Mesendoderm (in vitro differentiated cells): ENCODE measurements at regions not wholly inside any gene's neighbourhood (a gene's known extent, or its start where the extent isn't known, plus 50 kb on each side); places are given as distances from the start of the nearest gene placed in this dataset.

ENCODE experiments used
- DNase-seq: peaks from one replicate; pipeline ENCODE4 v3.0.0; 2013
- H2AK5ac ChIP-seq: 2 replicates; pipeline ENCODE4 v1.6.1; 2013; ENCODE audit warnings: low read length, inconsistent platforms
- H2BK120ac ChIP-seq: 2 replicates; pipeline ENCODE4 v1.6.1; 2013; ENCODE audit warnings: low read depth, mild to moderate bottlenecking, low read length, moderate library complexity, mixed read lengths
- H2BK15ac ChIP-seq: replicated peaks from 2 replicates; pipeline ENCODE4 v1.6.1; 2013; ENCODE audit warnings: low read depth, mild to moderate bottlenecking, moderate library complexity
- H2BK5ac ChIP-seq: 2 replicates; pipeline ENCODE4 v1.6.1; 2013; ENCODE audit warnings: low read length, inconsistent platforms
- H3K18ac ChIP-seq: 2 replicates; pipeline ENCODE4 v1.6.1; 2013; ENCODE audit warnings: mild to moderate bottlenecking, low read length, mixed read lengths
- H3K23ac ChIP-seq: one replicate; pipeline ENCODE4 v1.6.1; 2013; ENCODE audit warnings: low read length
- H3K27ac ChIP-seq: 2 replicates; pipeline ENCODE4 v1.5.1; 2013; ENCODE audit warnings: low read depth, mild to moderate bottlenecking, inconsistent platforms, low read length, moderate library complexity
- H3K27me3 ChIP-seq: 2 replicates; pipeline ENCODE4 v1.6.1; 2013; ENCODE audit warnings: low read length, control low read depth, mild to moderate bottlenecking, inconsistent platforms; ENCODE audit not compliant: insufficient read depth, poor library complexity
- H3K36me3 ChIP-seq: 2 replicates; pipeline ENCODE4 v1.6.1; 2013; ENCODE audit warnings: low read length, inconsistent platforms; ENCODE audit not compliant: control insufficient read depth, insufficient read depth
- H3K4ac ChIP-seq: one replicate; pipeline ENCODE4 v1.6.1; 2013; ENCODE audit warnings: low read depth, mild to moderate bottlenecking, low read length, moderate library complexity
- H3K4me1 ChIP-seq: 2 replicates; pipeline ENCODE4 v1.6.1; 2013; ENCODE audit warnings: low read depth, low read length, inconsistent platforms; ENCODE audit not compliant: control insufficient read depth
- H3K4me2 ChIP-seq: 2 replicates; pipeline ENCODE4 v1.6.1; 2013; ENCODE audit warnings: low read length
- H3K4me3 ChIP-seq: 2 replicates; pipeline ENCODE4 v1.5.1; 2013; ENCODE audit warnings: mild to moderate bottlenecking, low read length
- H3K56ac ChIP-seq: one replicate; pipeline ENCODE4 v1.6.1; 2013; ENCODE audit warnings: low read length
- H3K79me1 ChIP-seq: 2 replicates; pipeline ENCODE4 v1.6.1; 2013; ENCODE audit warnings: low read length, inconsistent platforms
- H3K79me2 ChIP-seq: 2 replicates; pipeline ENCODE4 v1.6.1; 2013; ENCODE audit warnings: mild to moderate bottlenecking, low read length; ENCODE audit not compliant: control insufficient read depth, insufficient read depth
- H3K9ac ChIP-seq: 2 replicates; pipeline ENCODE4 v1.6.1; 2013; ENCODE audit warnings: low read length, inconsistent platforms
- H4K5ac ChIP-seq: one replicate; pipeline ENCODE4 v1.6.1; 2013; ENCODE audit warnings: low read length
- H4K8ac ChIP-seq: one replicate; pipeline ENCODE4 v1.6.1; 2013; ENCODE audit warnings: low read depth, mild to moderate bottlenecking, control low read depth, low read length, moderate library complexity
- WGBS: extraction: QIAGEN DNeasy Blood & Tissue Kit; methylation state at CpG from one replicate; pipeline ENCODE4 v1.1.7; 2013; ENCODE audit warnings: low lambda C conversion rate, missing lambda C conversion rate; ENCODE audit not compliant: insufficient coverage; ENCODE audit errors: extremely low coverage; 5-methylcytosine and 5-hydroxymethylcytosine counted together

DNA sequence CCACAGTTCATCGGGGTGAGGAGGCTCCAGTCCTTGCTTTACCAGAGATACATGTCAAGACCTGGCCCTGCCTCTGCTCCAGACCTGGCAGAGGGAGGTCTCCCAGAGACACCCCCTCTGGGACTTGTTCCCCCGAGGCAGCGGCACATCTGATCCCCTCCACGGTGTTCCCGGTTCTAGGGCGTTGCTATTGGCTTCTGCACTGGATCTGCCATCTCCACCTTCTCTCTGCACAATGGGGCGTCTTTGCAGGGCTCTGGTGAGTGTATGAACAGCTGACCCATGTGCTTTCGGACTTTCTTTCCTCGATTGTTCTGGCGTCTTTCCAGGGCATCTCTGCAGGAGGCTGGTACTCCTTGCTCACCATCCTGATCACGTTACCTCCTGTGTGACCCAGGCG, 930.4 kb downstream of the TBC1D22A start:
- no peak for DNase-seq
- H4K5ac ChIP-seq, result no peak overlapping the region
- no peak overlapping the region for H3K4ac ChIP-seq
- no peak overlapping the region for H4K8ac ChIP-seq
- peak overlapping the region; percentile 8 for H2AK5ac ChIP-seq
- no peak overlapping the region for H3K9ac ChIP-seq
- H3K27ac ChIP-seq, result no peak overlapping the region
- no peak overlapping the region for H2BK120ac ChIP-seq
- H2BK15ac ChIP-seq, result no peak overlapping the region
- H2BK5ac ChIP-seq, result no peak overlapping the region
- WGBS, result no CpG with 5 or more reads among the region's 12 CpGs
- H3K79me1 ChIP-seq, result no peaks in the 10 kb centered on the region
- no peak overlapping the region for H3K23ac ChIP-seq
- no peaks in the 10 kb centered on the region for H3K36me3 ChIP-seq
- H3K4me3 ChIP-seq, result no peak overlapping the region
- H3K18ac ChIP-seq, result no peak overlapping the region
- H3K56ac ChIP-seq, result no peak overlapping the region
- H3K79me2 ChIP-seq, result no peaks in the 10 kb centered on the region
- no peaks in the 10 kb centered on the region for H3K27me3 ChIP-seq
- no peak overlapping the region for H3K4me2 ChIP-seq
- H3K4me1 ChIP-seq, result no peaks in the 10 kb centered on the region

DNA sequence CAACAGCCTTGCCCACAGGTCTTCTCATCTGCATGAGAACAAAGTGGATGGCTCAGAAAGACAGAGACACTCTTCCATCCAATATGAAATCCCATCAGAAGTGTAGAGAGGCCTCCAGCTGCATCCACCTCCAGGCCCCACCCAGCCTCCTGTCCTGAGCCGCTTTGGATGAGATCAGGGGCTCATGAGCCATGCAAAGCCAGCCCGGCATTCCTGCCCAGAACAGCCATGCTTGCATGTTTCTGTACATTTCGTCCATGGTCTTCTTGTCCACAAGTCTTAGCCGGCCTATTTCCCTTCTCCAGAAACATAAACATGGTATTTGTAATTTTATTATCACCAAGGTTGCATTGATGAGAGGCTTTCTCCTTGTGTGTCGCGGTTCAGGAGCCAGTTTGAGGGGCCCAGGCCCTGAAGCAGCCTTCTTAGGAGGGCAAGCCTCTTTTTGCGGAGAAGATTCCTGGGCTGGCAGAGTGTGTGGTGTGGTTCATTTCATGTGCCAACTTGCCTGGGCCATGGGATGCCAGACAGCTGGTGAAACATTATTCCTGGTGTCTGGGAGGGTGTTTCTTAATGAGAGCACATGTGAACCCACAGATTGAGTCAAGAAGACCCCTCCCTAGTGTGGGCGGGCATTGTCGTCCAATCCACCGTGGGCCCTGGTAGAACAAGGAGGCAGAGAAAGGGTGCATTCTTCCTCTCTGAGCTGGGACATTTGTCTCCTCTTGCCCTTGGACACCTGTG, 928.9 kb downstream of the TBC1D22A start:
- no peak overlapping the region for H3K27ac ChIP-seq
- H3K4me1 ChIP-seq, result no peaks in the 10 kb centered on the region
- WGBS, result no CpG with 5 or more reads among the region's 10 CpGs
- H3K9ac ChIP-seq, result no peak overlapping the region
- peak overlapping the region; percentile 34 for H3K56ac ChIP-seq
- no peak overlapping the region for H3K4me3 ChIP-seq
- H3K36me3 ChIP-seq, result no peaks in the 10 kb centered on the region
- no peaks in the 10 kb centered on the region for H3K27me3 ChIP-seq
- H3K4me2 ChIP-seq, result no peak overlapping the region
- H3K23ac ChIP-seq, result no peak overlapping the region
- no peak overlapping the region for H2BK15ac ChIP-seq
- no peak for DNase-seq
- H3K18ac ChIP-seq, result peak overlapping the region; percentile 61
- peak overlapping the region; percentile 41 for H3K4ac ChIP-seq
- H2AK5ac ChIP-seq, result peak overlapping the region; percentile 88
- no peak overlapping the region for H4K8ac ChIP-seq
- H2BK120ac ChIP-seq, result peak overlapping the region; percentile 57
- H3K79me2 ChIP-seq, result no peaks in the 10 kb centered on the region
- H3K79me1 ChIP-seq, result no peaks in the 10 kb centered on the region
- no peak overlapping the region for H2BK5ac ChIP-seq
- no peak overlapping the region for H4K5ac ChIP-seq

DNA sequence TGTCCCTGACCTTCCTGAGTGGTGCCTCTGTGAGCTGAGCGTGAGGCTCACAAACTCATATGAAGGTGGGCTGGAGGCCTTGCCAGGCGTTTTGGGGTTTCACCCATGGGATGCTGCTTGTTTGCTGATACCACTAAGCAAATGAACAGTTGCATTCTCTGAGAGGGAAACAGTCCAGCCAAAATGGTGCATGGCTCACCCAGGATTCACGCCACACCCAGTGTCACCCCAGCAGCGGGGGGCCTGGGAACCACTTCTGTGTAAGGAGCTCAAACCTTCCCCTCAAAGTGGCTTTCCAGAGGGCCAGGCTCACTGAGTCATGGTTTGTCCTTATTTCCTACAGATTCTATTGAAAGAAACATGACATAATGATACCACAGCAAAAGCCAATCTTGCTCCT, 928.1 kb downstream of the TBC1D22A start:
- Histone ChIP-seq H3K27ac (no peak overlapping the region), H3K36me3 (no peaks in the 10 kb centered on the region), H2BK5ac (no peak overlapping the region), H3K18ac (peak overlapping the region; percentile 15), H3K9ac (no peak overlapping the region), H2BK120ac (no peak overlapping the region), H2BK15ac (no peak overlapping the region), H3K23ac (no peak overlapping the region), H3K4me3 (no peak overlapping the region), H3K79me2 (no peaks in the 10 kb centered on the region), H3K4ac (peak overlapping the region; percentile 73), H4K8ac (no peak overlapping the region), H3K79me1 (no peaks in the 10 kb centered on the region), H3K4me2 (no peak overlapping the region), H4K5ac (no peak overlapping the region), H2AK5ac (no peak overlapping the region), H3K56ac (peak overlapping the region; percentile 51), H3K27me3 (no peaks in the 10 kb centered on the region), H3K4me1 (peaks cover 3% of the 10 kb centered on the region)
- DNase-seq, result no peak
- WGBS, result no CpG with 5 or more reads among the region's 4 CpGs

DNA sequence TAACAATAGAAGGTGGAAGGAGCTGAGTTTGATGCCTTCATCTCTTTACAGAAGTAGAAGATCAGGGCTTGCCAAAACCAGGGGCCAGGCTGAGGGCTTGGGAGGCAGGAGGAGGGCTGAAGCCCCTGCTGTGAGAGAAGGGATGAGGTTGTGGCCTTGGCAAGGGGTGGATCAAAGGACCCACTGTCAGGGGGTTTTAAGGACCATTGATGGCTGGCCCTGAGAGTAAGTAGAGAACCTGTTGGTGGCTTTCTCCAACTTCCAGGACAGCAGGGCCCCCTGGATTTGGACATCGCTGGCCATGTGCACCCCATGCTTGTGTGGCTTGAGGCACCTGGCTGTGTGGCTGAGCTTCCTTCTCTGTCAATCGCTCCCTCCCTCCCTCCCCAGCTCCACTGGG, 927.7 kb downstream of the TBC1D22A start:
- H3K27ac ChIP-seq, result no peak overlapping the region
- peak overlapping the region; percentile 15 for H3K18ac ChIP-seq
- H3K4me2 ChIP-seq, result no peak overlapping the region
- H3K79me2 ChIP-seq, result no peaks in the 10 kb centered on the region
- peak overlapping the region; percentile 73 for H3K4ac ChIP-seq
- no peak overlapping the region for H4K5ac ChIP-seq
- no peaks in the 10 kb centered on the region for H3K36me3 ChIP-seq
- WGBS, result no CpG with 5 or more reads among the region's 2 CpGs
- no peak overlapping the region for H2BK5ac ChIP-seq
- H2BK15ac ChIP-seq, result no peak overlapping the region
- H2BK120ac ChIP-seq, result no peak overlapping the region
- peaks cover 3% of the 10 kb centered on the region for H3K4me1 ChIP-seq
- no peaks in the 10 kb centered on the region for H3K27me3 ChIP-seq
- H3K4me3 ChIP-seq, result no peak overlapping the region
- no peak overlapping the region for H4K8ac ChIP-seq
- H3K79me1 ChIP-seq, result no peaks in the 10 kb centered on the region
- H3K23ac ChIP-seq, result no peak overlapping the region
- DNase-seq, result no peak
- H2AK5ac ChIP-seq, result peak overlapping the region; percentile 33
- H3K9ac ChIP-seq, result no peak overlapping the region
- H3K56ac ChIP-seq, result peak overlapping the region; percentile 51

DNA sequence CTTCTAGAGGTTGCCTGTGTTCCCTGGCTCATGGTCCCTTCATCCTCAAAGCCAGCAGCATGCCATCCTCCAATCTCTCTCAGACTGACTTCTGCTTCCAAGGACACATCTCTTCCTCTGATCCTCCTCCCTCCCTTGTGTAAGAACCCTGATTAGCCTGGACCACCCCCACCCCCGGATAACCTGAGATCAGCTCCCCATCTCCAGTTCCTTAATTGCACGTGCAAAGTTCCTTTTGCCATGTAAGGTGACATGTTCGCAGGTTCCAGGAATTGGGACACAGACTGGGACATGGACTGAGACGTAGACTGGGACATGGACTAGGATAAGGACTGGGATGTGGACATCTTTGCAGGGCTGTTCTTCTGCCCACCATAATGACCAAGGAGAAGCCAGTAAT, 925.3 kb downstream of the TBC1D22A start:
- peak overlapping the region; percentile 68 for H3K56ac ChIP-seq
- WGBS, result no CpG with 5 or more reads among the region's 4 CpGs
- H3K27me3 ChIP-seq, result no peaks in the 10 kb centered on the region
- H3K9ac ChIP-seq, result peak overlapping the region; percentile 10
- H2BK120ac ChIP-seq, result no peak overlapping the region
- no peak overlapping the region for H3K4me2 ChIP-seq
- H2BK5ac ChIP-seq, result peak overlapping the region; percentile 36
- peak overlapping the region; percentile 99 for H2AK5ac ChIP-seq
- H3K23ac ChIP-seq, result no peak overlapping the region
- peak overlapping the region; percentile 64 for H3K27ac ChIP-seq
- H2BK15ac ChIP-seq, result no peak overlapping the region
- no peaks in the 10 kb centered on the region for H3K79me1 ChIP-seq
- H4K5ac ChIP-seq, result peak overlapping the region; percentile 88
- peak overlapping the region; percentile 76 for H3K4ac ChIP-seq
- no peaks in the 10 kb centered on the region for H3K36me3 ChIP-seq
- no peak overlapping the region for H4K8ac ChIP-seq
- H3K4me1 ChIP-seq, result peaks cover 3% of the 10 kb centered on the region
- no peaks in the 10 kb centered on the region for H3K79me2 ChIP-seq
- DNase-seq, result no peak
- peak overlapping the region; percentile 9 for H3K18ac ChIP-seq
- no peak overlapping the region for H3K4me3 ChIP-seq

DNA sequence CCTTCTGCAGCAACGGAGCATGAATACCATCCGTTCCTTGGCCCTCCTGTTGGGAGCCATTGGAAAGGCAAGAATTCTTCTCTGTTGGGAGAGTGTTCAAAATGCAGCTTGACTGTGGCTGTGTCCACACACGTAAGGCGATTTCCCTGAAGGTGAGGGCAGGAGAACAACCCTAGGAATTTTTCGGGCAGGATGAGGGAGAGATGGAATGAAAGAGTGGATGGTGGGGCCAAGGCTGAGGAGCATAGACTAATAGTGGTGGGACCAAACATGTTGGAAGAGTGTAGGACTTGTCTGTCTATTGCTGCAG, 924.9 kb downstream of the TBC1D22A start:
- H3K4me2 ChIP-seq, result no peak overlapping the region
- no peak overlapping the region for H2BK120ac ChIP-seq
- H2BK15ac ChIP-seq, result no peak overlapping the region
- no peak overlapping the region for H3K9ac ChIP-seq
- H3K79me2 ChIP-seq, result no peaks in the 10 kb centered on the region
- WGBS, result no CpG with 5 or more reads among the region's 5 CpGs
- H3K27ac ChIP-seq, result peak overlapping the region; percentile 64
- no peak for DNase-seq
- no peak overlapping the region for H4K8ac ChIP-seq
- H2AK5ac ChIP-seq, result no peak overlapping the region
- no peak overlapping the region for H4K5ac ChIP-seq
- no peak overlapping the region for H3K23ac ChIP-seq
- H3K4me1 ChIP-seq, result peaks cover 3% of the 10 kb centered on the region
- peak overlapping the region; percentile 68 for H3K56ac ChIP-seq
- no peaks in the 10 kb centered on the region for H3K79me1 ChIP-seq
- peak overlapping the region; percentile 9 for H3K18ac ChIP-seq
- no peaks in the 10 kb centered on the region for H3K36me3 ChIP-seq
- H3K4ac ChIP-seq, result no peak overlapping the region
- H2BK5ac ChIP-seq, result peak overlapping the region; percentile 83
- no peaks in the 10 kb centered on the region for H3K27me3 ChIP-seq
- H3K4me3 ChIP-seq, result no peak overlapping the region
